ENCODE measurements at regions not wholly inside any gene's neighbourhood (a gene's known extent, or its start where the extent isn't known, plus 50 kb on each side); places are given as distances from the start of the nearest gene placed in this dataset.

DNA sequence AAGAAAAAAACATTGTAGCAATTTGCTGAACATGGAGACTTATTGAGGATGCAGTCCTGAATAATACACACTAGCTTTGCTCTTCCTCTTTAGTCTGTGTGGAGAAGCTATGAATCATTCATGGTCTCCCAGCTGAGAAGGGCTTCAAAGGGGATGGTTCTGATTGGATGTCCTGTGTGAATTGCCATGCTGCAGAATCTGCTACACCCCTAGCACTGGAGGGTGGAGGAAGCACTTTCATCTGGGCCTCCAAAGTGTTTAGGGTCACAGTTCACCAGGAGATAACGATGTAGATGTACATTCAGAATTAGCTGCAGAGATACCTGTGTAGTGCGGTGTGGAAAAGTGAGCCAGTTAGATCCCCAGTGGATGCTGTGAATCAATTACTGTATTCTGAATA, 321.1 kb upstream of the EDNRB start:
- no peak for DNase-seq (ENCODE audit: extremely low read depth in 1 of 2, low read depth in 1 of 2)

DNA sequence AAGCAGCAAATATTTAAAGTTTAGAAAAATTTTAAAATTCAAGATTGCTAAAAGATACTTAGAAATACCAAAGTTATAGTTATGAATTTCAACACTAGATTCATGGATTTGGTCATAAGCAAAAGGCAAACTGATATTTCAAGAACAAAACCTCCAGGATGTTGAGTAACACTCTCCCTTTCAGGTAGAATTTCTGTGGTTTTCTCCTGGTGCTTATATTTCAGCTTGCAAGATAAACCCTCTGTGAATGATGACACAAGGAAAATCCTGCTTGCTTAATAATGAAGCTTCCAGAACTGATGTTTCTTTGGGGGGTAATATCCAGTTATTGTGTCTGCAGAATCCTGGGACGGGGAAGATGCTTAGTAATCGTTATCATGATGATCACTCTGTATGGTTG, 320.3 kb upstream of the EDNRB start:
- DNase-seq (ENCODE audit: extremely low read depth in 1 of 2, low read depth in 1 of 2) = no peak

DNA sequence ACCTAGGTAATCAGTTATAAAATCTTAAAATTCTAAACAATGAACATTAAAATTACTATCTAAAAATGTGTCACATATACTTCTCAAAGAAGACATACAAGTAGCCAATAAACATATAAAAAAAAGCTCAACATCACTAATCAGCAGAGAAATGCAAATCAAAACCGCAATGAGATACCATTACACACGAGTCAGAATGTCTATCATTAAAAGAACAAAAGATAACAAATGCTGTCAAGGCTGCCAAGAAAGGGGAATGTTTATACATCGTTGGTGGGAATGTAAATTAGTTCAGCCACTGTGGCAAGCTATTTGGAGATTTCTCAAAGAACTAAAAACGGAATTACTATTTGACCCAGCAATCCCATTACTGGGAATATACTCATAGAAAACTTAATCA, 310.3 kb upstream of the EDNRB start:
- no peak for DNase-seq (ENCODE audit: extremely low read depth in 1 of 2, low read depth in 1 of 2)

DNA sequence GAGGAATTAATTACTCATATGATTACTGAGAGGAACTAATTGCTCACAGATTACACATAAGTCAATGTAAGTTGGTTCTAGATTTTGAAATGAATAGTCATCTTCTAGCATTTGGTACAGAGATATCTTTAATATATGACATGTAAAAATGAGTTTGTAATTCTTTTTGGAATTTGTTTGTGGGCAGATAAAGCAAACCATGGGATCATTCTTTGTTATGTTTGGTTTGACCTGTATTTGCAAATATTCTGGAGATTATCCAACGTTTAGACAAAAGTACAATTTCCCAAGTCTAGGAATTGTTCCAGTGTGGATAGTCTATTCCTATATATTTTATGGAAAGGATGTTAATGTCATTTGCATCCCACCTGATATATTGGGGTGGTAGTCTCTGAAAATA, 309.6 kb upstream of the EDNRB start:
- no peak for DNase-seq (ENCODE audit: extremely low read depth in 1 of 2, low read depth in 1 of 2)

DNA sequence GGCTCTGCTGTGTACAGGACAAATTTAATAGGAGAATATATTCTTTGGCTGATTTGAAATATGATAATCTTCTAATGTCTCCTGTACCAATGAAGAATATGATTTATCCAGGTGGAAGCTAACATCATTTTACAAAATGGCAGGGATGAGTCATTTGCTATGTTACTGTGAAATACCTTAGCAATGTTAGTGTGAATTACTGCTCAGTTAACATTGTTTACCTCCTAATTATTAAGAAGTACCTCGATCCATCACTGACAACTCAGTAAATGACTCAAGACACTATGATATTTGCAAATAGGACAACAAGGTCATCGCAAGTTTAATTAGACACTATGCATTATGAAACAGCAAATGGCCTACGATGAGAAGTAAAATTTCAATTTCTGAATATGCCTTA, 309.1 kb upstream of the EDNRB start:
- DNase-seq (ENCODE audit: extremely low read depth in 1 of 2, low read depth in 1 of 2) = no peak

DNA sequence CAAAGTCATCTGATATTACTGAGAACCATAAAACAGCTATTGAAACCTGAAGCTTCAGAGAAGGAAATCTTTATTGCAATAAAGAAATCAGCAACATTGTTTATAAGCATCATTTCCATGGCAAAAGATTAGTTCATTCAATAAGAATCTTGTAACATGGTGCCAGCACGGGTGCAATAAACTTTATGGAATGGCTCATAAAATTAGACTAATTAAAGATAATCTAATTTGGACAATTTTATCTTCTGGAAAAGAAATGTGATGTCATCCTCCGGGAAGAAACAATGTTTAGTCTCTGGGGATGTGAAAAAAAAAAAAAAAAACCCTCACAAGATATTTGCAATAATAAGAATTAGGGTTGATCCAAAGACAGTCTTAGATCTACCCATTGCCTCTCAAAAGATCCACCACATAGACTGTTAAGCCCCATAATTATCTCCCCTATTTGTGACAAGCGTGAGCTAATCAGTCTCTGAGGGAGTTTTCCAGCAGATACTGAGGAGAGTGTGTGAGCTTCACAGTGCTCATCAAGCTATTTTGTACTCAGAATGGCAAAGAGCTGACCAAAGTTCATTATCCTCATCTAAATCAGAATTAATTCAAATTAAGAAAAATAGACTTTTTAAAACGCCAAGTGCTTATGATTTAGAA, 297.0 kb upstream of the EDNRB start:
- DNase-seq (ENCODE audit: extremely low read depth in 1 of 2, low read depth in 1 of 2) = no peak

DNA sequence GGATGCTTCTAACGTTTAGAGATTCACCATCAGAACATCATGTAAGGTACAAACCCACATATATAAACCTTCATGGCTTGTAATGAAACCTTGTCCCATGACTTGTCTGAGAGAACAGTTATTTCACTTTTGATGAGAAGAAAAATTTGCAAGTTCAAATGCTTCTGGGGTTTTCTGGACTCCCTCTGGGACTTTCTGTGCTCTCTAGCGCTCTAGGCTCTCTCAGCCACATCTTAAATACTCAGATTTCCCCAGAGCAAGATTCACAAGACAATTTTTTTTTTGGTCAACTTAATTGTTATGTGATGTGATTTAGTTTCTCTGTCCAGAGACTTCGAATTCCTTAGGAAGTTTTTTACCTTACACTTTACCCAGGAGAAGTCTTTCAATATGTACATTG, 282.8 kb upstream of the EDNRB start:
- no peak for DNase-seq (ENCODE audit: extremely low read depth in 1 of 2, low read depth in 1 of 2)

DNA sequence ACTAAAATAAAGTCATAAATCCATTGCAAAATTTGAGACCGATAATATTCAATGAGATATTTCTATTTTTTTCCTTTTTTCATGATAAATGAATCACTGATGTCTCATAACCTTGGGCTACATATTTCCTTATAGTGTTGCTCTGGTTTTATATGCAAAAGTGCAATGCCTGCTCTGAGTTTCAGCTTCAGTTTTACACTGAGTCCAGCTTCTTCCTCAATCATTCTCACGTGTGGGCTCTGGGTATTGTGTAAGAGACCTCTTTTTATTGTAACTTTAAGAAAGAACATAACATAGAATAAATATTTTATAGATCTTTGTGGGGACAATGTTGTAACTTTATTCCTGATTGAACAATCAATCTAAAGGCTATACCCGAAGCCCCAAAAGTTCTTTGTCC, 280.2 kb upstream of the EDNRB start:
- no peak for DNase-seq (ENCODE audit: extremely low read depth in 1 of 2, low read depth in 1 of 2)

DNA sequence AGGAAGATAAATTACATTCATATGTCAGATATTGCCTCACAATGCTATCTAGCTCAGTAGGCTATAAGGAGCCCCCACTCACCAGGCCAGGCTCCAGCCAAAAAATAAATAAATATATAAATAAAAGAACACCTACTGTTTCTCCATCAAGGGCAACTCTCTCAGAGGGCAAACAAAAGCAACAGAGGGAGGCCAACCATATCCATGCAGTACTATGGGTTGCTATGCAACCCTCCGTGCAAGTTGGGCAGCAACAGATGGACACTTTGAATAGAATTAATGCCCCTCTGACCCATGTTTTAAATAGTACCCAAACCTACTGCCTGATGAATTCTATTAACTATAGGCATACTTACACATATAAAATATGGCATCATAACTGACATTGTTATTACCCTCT, 279.8 kb upstream of the EDNRB start:
- DNase-seq (ENCODE audit: extremely low read depth in 1 of 2, low read depth in 1 of 2) = no peak

DNA sequence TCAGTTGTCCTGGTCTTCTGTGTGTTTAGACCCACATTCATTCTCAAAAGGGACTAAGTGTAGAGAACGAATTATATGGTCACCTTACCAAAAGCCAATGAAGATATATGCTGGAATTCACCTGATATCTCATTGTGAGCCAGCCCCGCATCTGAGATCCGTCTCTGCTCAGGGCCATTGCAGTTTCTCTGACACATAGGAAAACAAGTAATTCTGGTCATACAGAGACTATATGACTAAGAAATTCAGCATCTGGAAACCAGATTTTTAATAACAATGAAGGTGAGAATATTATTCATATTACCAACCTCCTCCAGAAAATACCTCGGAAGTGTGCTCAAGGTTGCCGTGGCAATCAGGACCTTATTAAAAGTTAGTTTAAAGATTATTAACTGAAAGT, 278.6 kb upstream of the EDNRB start:
- DNase-seq (ENCODE audit: extremely low read depth in 1 of 2, low read depth in 1 of 2) = no peak

DNA sequence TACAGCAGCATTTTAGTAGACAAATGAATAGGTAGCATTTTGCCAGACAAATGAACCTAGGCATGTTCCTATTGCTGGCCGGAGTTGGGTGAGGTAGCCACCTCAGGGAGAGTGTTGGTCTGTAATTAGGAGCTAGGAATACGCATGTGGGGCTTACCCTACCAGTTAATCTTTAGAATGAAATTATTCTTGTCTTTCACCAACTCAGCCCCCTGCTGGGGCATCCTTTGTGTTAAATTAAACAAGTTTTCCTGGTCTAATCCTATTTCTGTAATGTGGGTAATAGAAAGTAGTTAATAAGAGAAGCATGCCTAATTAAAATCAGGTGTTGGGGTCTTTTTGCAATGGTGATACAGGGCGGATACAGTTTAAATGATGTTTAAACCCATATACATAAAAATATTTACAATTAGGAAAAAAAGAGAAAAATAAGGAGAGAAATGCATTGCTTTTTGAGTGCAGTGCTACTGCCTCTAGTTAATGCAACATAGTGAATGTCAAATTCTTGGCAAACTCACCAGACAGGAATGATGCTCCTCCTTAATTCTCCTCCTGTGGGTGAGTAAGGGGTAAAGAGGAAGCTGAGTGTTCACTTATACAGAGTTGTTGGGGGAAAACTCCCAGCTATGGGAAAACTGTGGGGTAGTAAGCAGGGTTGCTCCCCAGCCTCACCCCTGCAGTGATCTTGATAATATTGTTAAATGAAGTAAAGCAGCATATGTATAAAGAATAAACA, 276.4 kb upstream of the EDNRB start:
- no peak for DNase-seq (ENCODE audit: extremely low read depth in 1 of 2, low read depth in 1 of 2)

DNA sequence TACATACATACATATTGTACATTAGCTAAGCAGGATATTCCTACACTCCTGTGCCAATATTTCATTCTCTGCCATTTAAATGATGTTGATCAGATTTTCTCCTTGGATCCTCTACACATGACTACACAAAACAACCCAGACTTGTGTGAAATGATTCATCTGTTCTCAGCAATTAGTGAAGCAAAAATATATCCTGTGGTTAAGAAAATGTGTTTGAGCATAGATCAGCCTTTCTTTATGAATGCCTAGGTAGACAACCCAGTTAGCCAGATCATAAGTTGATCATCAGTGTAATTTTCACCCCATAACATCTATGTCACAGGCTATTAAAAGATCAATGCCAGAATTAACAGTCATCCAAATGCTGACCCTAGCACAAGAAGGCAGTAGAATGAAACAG, 275.2 kb upstream of the EDNRB start:
- no peak for DNase-seq (ENCODE audit: extremely low read depth in 1 of 2, low read depth in 1 of 2)

DNA sequence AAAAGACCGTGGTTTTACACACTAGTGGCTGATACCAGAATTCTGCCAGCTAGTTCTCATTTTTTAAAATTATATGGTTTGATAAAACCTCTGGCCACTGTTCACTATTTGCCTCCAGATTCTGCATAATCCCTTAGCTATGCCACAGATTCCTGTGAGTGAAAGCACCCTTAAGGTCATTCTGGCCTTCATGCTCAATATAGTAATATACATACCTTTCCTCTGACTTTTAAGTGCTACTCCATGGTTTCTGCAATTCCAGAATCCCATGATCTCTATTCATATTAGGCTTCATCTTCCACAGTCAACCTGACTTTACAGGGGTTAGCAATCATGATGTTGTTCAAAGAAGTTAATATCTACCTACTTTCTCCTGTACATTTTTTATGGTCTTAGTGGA, 274.1 kb upstream of the EDNRB start:
- no peak for DNase-seq (ENCODE audit: extremely low read depth in 1 of 2, low read depth in 1 of 2)

DNA sequence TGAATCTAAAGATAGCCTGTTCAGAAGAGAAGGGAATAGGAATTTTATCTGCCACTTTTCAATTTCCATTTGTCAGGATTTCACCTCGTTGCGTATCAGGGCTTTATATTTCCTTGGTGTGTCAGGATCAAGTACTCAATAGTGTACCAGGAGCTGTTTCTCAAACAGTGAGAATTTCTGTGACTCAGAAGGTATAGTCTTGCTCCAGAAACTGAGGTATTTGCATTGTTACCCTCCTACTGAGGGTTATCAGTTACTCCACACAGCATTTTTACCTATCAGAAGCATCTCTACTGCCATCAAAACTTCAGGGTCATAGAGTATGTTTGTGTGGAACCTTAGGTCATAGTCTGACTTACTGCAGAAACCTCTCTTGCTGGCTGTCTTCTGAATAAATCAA, 271.7 kb upstream of the EDNRB start:
- no peak for DNase-seq (ENCODE audit: extremely low read depth in 1 of 2, low read depth in 1 of 2)

DNA sequence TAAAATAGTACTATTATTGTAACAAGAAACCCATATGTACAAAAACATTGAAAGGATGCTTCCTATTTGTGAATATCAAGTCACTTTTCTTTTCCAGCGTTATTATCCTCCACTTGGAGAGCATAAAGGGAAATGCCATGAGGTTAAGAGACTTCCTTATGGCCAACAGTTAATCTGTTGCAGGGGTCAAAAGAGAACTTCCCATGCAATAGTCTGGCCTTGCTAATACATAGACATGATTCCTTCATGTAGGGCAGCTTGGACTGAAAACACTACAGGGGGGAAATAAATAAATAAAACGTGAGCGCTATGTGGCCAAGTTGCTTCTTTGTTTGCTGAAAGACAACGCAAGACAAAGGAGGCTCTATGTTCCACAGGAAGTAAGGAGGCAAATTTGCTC, 269.1 kb upstream of the EDNRB start:
- DNase-seq (ENCODE audit: extremely low read depth in 1 of 2, low read depth in 1 of 2) = no peak

DNA sequence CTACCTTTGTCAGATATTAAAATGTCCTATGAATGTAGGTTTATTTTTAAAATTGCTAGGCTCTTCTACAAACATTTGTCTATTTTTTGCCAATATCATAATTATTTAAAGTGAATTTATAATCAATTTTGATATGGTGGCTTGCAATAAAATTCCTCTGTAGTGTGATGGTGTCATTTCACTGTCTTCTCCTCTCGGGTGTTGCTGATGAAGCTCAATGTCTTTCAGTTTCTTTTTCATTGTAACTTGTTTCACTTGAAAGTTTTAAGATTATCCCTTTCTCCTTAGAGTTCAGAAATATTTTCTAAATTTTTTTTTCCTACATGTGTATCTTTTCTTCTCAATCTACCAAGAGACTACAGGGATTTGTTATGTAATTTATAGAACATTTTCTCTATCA, 267.1 kb upstream of the EDNRB start:
- no peak for DNase-seq (ENCODE audit: extremely low read depth in 1 of 2, low read depth in 1 of 2)

DNA sequence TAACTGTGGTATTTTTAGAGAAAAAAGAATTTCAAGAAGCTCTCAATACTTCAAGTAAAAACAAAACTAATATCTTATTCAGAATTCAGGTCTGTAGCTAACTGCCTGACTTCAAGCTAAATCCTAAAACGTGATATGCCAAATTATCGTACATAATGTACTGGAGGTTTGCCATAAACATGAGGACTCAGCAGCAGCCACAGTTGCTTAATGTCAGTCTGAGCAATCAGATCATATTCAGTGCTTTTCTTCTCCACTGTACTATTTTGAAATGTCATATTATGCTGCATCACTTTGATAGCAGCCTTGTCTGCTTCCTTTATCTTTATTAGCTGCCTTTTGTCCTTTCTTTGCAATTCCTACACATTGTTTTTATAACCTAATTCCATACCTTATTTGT, 265.1 kb upstream of the EDNRB start:
- DNase-seq (ENCODE audit: extremely low read depth in 1 of 2, low read depth in 1 of 2) = no peak

DNA sequence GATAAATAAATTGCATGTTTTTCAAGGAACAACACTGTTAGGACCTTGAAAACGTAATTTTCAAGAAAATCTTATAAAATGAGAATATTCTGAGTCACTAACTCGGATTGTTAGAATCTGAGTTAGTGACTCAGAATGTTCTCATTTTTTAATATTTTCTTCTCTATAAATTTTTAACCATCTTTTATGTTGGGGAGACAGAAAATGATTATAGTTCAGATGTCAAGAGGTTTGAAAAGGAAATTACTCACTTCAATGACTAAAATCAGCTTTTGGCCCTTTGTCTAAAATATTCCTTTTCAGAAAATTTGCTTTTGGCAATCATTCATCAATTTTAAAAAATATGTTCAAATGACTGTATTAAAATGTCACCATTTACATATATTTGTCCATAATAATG, 264.2 kb upstream of the EDNRB start:
- no peak for DNase-seq (ENCODE audit: extremely low read depth in 1 of 2, low read depth in 1 of 2)

DNA sequence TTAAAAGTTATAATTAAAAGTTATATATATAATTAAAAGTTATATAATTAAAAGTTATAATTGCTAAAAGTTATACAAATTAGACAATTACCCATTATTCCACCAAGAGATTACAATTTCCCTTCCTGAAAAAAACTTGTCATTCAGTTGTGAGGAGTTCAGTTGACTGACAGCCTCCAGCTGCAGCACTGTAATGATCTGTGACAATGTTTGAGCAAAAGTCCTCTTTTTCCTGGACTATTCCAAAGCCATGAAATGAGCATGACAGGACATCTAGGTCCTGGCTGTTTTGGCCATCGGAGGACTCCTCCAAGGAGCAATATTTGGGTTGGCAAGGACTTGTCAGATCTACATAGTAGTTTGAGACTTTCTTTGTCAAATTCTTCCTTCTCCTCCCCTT, 258.7 kb upstream of the EDNRB start:
- DNase-seq (ENCODE audit: extremely low read depth in 1 of 2, low read depth in 1 of 2) = no peak

DNA sequence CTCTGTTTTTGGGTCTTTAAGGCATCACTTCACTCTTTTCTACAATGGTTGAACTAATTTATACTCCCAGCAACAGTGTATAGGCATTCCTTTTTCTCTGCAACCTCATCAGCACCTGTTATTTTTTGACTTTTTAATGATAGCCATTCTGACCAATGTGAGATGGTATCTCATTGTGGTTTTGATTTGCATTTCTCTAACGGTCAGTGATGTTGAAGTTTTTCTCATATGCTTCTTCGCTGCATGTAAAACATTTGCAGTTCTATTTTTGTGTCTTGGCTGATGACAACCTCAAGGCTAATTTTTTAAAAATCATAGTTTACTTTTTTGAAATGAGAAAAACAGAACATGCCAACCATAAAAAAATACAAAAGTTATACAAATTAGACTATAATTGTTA, 258.2 kb upstream of the EDNRB start:
- DNase-seq (ENCODE audit: extremely low read depth in 1 of 2, low read depth in 1 of 2) = no peak

DNA sequence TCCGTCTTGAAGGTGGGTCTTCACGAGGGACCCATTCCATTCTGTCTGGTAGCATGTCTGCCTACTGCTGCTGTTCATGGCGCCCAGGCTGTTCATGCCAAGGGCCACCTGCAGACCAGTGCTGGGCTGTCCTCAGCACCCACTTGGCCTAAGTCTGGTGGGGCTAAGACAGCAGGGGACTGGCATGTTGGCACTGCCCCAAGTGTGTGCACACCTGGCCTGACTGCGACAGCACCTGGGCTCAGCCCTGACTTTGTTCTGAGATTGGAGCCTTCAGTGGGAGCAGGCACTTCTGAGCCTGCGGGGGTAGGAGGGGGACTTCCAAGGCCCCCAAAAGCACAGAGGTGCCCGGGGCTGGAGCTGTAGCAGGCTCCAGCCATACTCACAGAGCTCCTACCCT, 250.8 kb upstream of the EDNRB start:
- DNase-seq (ENCODE audit: extremely low read depth in 1 of 2, low read depth in 1 of 2) = no peak

DNA sequence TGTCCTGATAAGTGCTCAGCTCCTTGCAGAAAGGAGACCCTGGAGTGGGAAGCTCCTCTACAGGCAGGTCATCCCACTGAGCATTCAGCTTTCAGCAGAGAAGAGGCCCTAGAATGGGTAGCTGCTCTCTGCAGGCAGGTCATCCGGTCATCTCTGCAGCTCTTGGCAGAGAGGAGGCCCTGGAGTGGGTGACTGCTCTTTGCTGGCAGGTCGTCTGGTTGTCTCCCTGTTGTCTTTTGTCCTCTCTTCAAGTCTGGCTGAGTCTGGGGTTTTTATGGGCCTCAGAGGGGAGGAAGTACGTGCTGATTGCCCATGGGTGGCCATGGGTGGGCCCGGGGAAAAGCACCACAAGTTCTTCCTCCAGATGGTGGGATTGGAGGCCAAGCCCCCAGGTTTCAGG, 250.3 kb upstream of the EDNRB start:
- no peak for DNase-seq (ENCODE audit: extremely low read depth in 1 of 2, low read depth in 1 of 2)

DNA sequence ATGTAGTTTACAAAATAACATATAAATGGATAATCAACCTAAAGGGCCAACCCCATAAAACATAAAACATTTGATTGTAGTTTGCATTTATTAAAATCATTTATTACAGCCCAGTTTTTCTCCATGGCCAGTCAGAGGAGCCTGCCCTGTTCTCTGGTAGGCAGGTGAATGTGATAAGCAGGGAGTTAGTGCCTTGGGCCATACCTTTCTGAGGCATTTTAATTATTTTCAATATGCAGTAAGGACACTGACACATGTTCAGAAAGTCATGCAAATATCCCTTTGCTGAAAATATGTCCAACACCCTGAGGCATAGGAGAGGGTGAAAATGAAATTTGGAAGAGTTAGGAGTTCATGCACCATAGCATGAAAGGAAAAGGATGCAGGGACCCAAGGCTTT, 242.6 kb upstream of the EDNRB start:
- no peak for DNase-seq (ENCODE audit: extremely low read depth in 1 of 2, low read depth in 1 of 2)

Measured in activated CD8-positive, alpha-beta memory T cell treated with anti-CD3 and anti-CD28 coated beads for 1 hour (primary cell).